ENCODE measurements at regions not wholly inside any gene's neighbourhood (a gene's known extent, or its start where the extent isn't known, plus 50 kb on each side); places are given as distances from the start of the nearest gene placed in this dataset.

- TF ChIP-seq CTCF (IDR thresholded peaks at IDR 0.05; ENCODE audit: partially characterized antibody, unreplicated experiment) = no peak
- H3K4me1 Mint-ChIP-seq (ENCODE audit: low read depth, unreplicated experiment) = peaks cover 10% of the 10 kb centered on the region
- H3K27me3 Mint-ChIP-seq (ENCODE audit: unreplicated experiment) = no peaks in the 10 kb centered on the region
- H3K36me3 Mint-ChIP-seq (ENCODE audit: unreplicated experiment) = no peaks in the 10 kb centered on the region
- DNase-seq = no peak
- H3K9me3 Mint-ChIP-seq (ENCODE audit: unreplicated experiment) = no peaks in the 10 kb centered on the region
- no peak overlapping the region for H3K27ac Mint-ChIP-seq (ENCODE audit: unreplicated experiment)
- no peak overlapping the region for H3K4me3 Mint-ChIP-seq (ENCODE audit: unreplicated experiment)
These were observed 1253.7 kb downstream of the LRFN5 start for GRCh38 chr14:42860371-42860770.

- H3K4me3 Mint-ChIP-seq (ENCODE audit: unreplicated experiment) = no peak overlapping the region
- no peak overlapping the region for H3K27ac Mint-ChIP-seq (ENCODE audit: unreplicated experiment)
- no peaks in the 10 kb centered on the region for H3K36me3 Mint-ChIP-seq (ENCODE audit: unreplicated experiment)
- no peak for TF ChIP-seq CTCF (IDR thresholded peaks at IDR 0.05; ENCODE audit: partially characterized antibody, unreplicated experiment)
- no peaks in the 10 kb centered on the region for H3K9me3 Mint-ChIP-seq (ENCODE audit: unreplicated experiment)
- DNase-seq = no peak
- no peaks in the 10 kb centered on the region for H3K27me3 Mint-ChIP-seq (ENCODE audit: unreplicated experiment)
- H3K4me1 Mint-ChIP-seq (ENCODE audit: low read depth, unreplicated experiment) = peaks cover 11% of the 10 kb centered on the region
These were observed 1249.4 kb downstream of the LRFN5 start for GRCh38 chr14:42856106-42856505.

- Mint-ChIP-seq H3K27ac (ENCODE audit: unreplicated experiment) (no peak overlapping the region), H3K9me3 (ENCODE audit: unreplicated experiment) (no peaks in the 10 kb centered on the region), H3K4me3 (ENCODE audit: unreplicated experiment) (no peak overlapping the region), H3K36me3 (ENCODE audit: unreplicated experiment) (no peaks in the 10 kb centered on the region), H3K27me3 (ENCODE audit: unreplicated experiment) (no peaks in the 10 kb centered on the region), H3K4me1 (ENCODE audit: low read depth, unreplicated experiment) (peaks cover 4% of the 10 kb centered on the region)
- no peak for DNase-seq
- no peak for TF ChIP-seq CTCF (IDR thresholded peaks at IDR 0.05; ENCODE audit: partially characterized antibody, unreplicated experiment)
These were observed 1248.4 kb downstream of the LRFN5 start for GRCh38 chr14:42855085-42855484.

- Mint-ChIP-seq H3K9me3 (ENCODE audit: unreplicated experiment) (no peaks in the 10 kb centered on the region), H3K27me3 (ENCODE audit: unreplicated experiment) (no peaks in the 10 kb centered on the region), H3K4me3 (ENCODE audit: unreplicated experiment) (no peak overlapping the region), H3K36me3 (ENCODE audit: unreplicated experiment) (no peaks in the 10 kb centered on the region), H3K4me1 (ENCODE audit: low read depth, unreplicated experiment) (peaks cover 3% of the 10 kb centered on the region), H3K27ac (ENCODE audit: unreplicated experiment) (no peak overlapping the region)
- DNase-seq = no peak
- no peak for TF ChIP-seq CTCF (IDR thresholded peaks at IDR 0.05; ENCODE audit: partially characterized antibody, unreplicated experiment)
These were observed 1247.4 kb downstream of the LRFN5 start for GRCh38 chr14:42854061-42854460.

- Mint-ChIP-seq H3K9me3 (ENCODE audit: unreplicated experiment) (no peaks in the 10 kb centered on the region), H3K36me3 (ENCODE audit: unreplicated experiment) (no peaks in the 10 kb centered on the region), H3K4me1 (ENCODE audit: low read depth, unreplicated experiment) (no peaks in the 10 kb centered on the region), H3K27me3 (ENCODE audit: unreplicated experiment) (no peaks in the 10 kb centered on the region), H3K27ac (ENCODE audit: unreplicated experiment) (no peak overlapping the region), H3K4me3 (ENCODE audit: unreplicated experiment) (no peak overlapping the region)
- DNase-seq = no peak
- no peak for TF ChIP-seq CTCF (IDR thresholded peaks at IDR 0.05; ENCODE audit: partially characterized antibody, unreplicated experiment)
These were observed 1242.0 kb downstream of the LRFN5 start for GRCh38 chr14:42848652-42849051.
